ENCODE measurements at regions not wholly inside any gene's neighbourhood (a gene's known extent, or its start where the extent isn't known, plus 50 kb on each side); places are given as distances from the start of the nearest gene placed in this dataset.

GRCh38 chr1:177571076-177571475, 398.8 kb downstream of the SEC16B start:
- H3K4me3 ChIP-seq (ENCODE audit: low read depth in 2 of 2, low read length in 2 of 2) = no peak overlapping the region
- CTCF ChIA-PET = no interaction called here
- TF ChIP-seq SIN3A (IDR thresholded peaks at IDR 0.05; ENCODE audit: borderline replicate concordance, insufficient read depth, low read depth, low read length) (no peak), REST (IDR thresholded peaks at IDR 0.05; ENCODE audit: insufficient read depth in 1 of 2, low read depth in 2 of 2, low read length in 1 of 2) (no peak), POLR2AphosphoS5 (IDR thresholded peaks at IDR 0.05; ENCODE audit: low read depth, low read length) (no peak), TCF7L2 (IDR thresholded peaks at IDR 0.05; ENCODE audit: low read depth, low read length) (no peak), CTCF (IDR thresholded peaks at IDR 0.05) (no peak)
- intact Hi-C loops (cut with micrococcal nuclease; ENCODE audit: unreplicated experiment) (no loop called here), in situ Hi-C loops (cut with HindIII; ENCODE audit: low pct_unique_long_range_greater_than_20kb, low sequenced_read_pairs) (no loop called here)
- ATAC-seq (no peak), DNase-seq (ENCODE audit: low read depth, low spot score) (no peak)
- H3K4me1 ChIP-seq (ENCODE audit: control insufficient read depth, insufficient read depth, low read length) = no peaks in the 10 kb centered on the region
- POLR2A ChIA-PET = no interaction called here
- no peaks in the 10 kb centered on the region for H3K27me3 ChIP-seq (ENCODE audit: control insufficient read depth, insufficient read depth, low read length)
- no peaks in the 10 kb centered on the region for H3K9me3 ChIP-seq (ENCODE audit: control insufficient read depth, insufficient read depth, low read depth, low read length)
- no TSS peak for BruUV-seq (replicated peaks)
- no peak overlapping the region for H3K27ac ChIP-seq (ENCODE audit: low read length)
- no peaks in the 10 kb centered on the region for H3K36me3 ChIP-seq (ENCODE audit: control insufficient read depth, insufficient read depth, low read length)

GRCh38 chr1:177569476-177569875, 398.7 kb downstream of the BRINP2 start:
- H3K27me3 ChIP-seq (ENCODE audit: control insufficient read depth, insufficient read depth, low read length) = no peaks in the 10 kb centered on the region
- ATAC-seq (no peak), DNase-seq (ENCODE audit: low read depth, low spot score) (no peak)
- intact Hi-C loops (cut with micrococcal nuclease; ENCODE audit: unreplicated experiment) (no loop called here), in situ Hi-C loops (cut with HindIII; ENCODE audit: low pct_unique_long_range_greater_than_20kb, low sequenced_read_pairs) (no loop called here)
- H3K4me1 ChIP-seq (ENCODE audit: control insufficient read depth, insufficient read depth, low read length) = no peaks in the 10 kb centered on the region
- no peaks in the 10 kb centered on the region for H3K36me3 ChIP-seq (ENCODE audit: control insufficient read depth, insufficient read depth, low read length)
- no peak overlapping the region for H3K4me3 ChIP-seq (ENCODE audit: low read depth in 2 of 2, low read length in 2 of 2)
- ChIA-PET CTCF (no interaction called here), POLR2A (no interaction called here)
- no peaks in the 10 kb centered on the region for H3K9me3 ChIP-seq (ENCODE audit: control insufficient read depth, insufficient read depth, low read depth, low read length)
- no peak for TF ChIP-seq SIN3A (IDR thresholded peaks at IDR 0.05; ENCODE audit: borderline replicate concordance, insufficient read depth, low read depth, low read length)
- TF ChIP-seq REST (IDR thresholded peaks at IDR 0.05; ENCODE audit: insufficient read depth in 1 of 2, low read depth in 2 of 2, low read length in 1 of 2) = no peak
- no peak for TF ChIP-seq CTCF (IDR thresholded peaks at IDR 0.05)
- TF ChIP-seq POLR2AphosphoS5 (IDR thresholded peaks at IDR 0.05; ENCODE audit: low read depth, low read length) = no peak
- no peak for TF ChIP-seq TCF7L2 (IDR thresholded peaks at IDR 0.05; ENCODE audit: low read depth, low read length)
- H3K27ac ChIP-seq (ENCODE audit: low read length) = no peak overlapping the region
- BruUV-seq (replicated peaks) = no TSS peak

Measured in Panc1 (cell line).